Endothelial cell of umbilical vein (primary cell): ENCODE measurements at regions not wholly inside any gene's neighbourhood (a gene's known extent, or its start where the extent isn't known, plus 50 kb on each side); places are given as distances from the start of the nearest gene placed in this dataset.

Experiments
- BruUV-seq: library from RNA; stranded (reverse); fragments of 400-500 nt; replicated peaks from 2 replicates; lab custom pipeline; 2021; lab: Mats Ljungman, UMichigan
- CTCF ChIA-PET: fragments of 300-600, 350-600 bp; sonication (Branson Sonifier 250); formaldehyde crosslinking; loops from one replicate; lab custom pipeline; 2021; ENCODE audit warnings: antibody characterized with exemption, inconsistent platforms; lab: Charles Lee
- POLR2A ChIA-PET: fragments of 300-600, 350-600 bp; sonication (Branson Sonifier 250); formaldehyde crosslinking; loops from one replicate; lab custom pipeline; 2021; ENCODE audit warnings: antibody characterized with exemption, inconsistent platforms; lab: Charles Lee
- DNase-seq: peaks from one replicate; pipeline ENCODE4 v3.0.0-alpha.2; 2011; ENCODE audit warnings: low read depth, low spot score
- FAIRE-seq: peaks from 2 replicates; lab custom pipeline; 2011; peaks lifted over from hg19 to GRCh38; lab: Jason Lieb, UNC
- H2AFZ ChIP-seq: 2 replicates; pipeline ENCODE4 v1.6.0; 2012; ENCODE audit warnings: low read depth, low read length, control low read depth, inconsistent platforms
- H3K27ac ChIP-seq: 2 replicates; pipeline ENCODE4 v1.5.1; 2011; ENCODE audit warnings: low read depth, mild to moderate bottlenecking, control low read depth, low read length, moderate library complexity; ENCODE audit not compliant: insufficient read depth
- H3K27me3 ChIP-seq, 2 experiments: 2 replicates each; pipeline versions ENCODE4 v1.6.0 to v1.6.1; 2011; ENCODE audit warnings: low read length in 2 of 2, mixed read lengths in 1 of 2; ENCODE audit not compliant: control insufficient read depth in 2 of 2, insufficient read depth in 2 of 2
- H3K36me3 ChIP-seq, 2 experiments: 2 replicates in 1 of 2; 3 replicates in 1 of 2; pipeline ENCODE4 v1.5.1; 2011; ENCODE audit warnings: low read length in 2 of 2, mild to moderate bottlenecking in 1 of 2, moderate library complexity in 1 of 2; ENCODE audit not compliant: control insufficient read depth in 2 of 2, insufficient read depth in 2 of 2; ENCODE audit errors: extremely low read depth in 1 of 2
- H3K4me1 ChIP-seq: 3 replicates; pipeline ENCODE4 v1.5.1; 2011; ENCODE audit warnings: mild to moderate bottlenecking, low read length; ENCODE audit not compliant: control insufficient read depth, insufficient read depth; ENCODE audit errors: extremely low read depth
- H3K4me2 ChIP-seq: 2 replicates; pipeline ENCODE4 v1.6.1; 2011; ENCODE audit warnings: low read length, control low read depth, mixed read lengths; ENCODE audit not compliant: insufficient read depth
- H3K4me3 ChIP-seq, 3 experiments: fragments of 200-600 bp in 1 of 3; sonication (generic), shearing (Covaris generic) in 1 of 3; replicated peaks in 1 of 3; 2 replicates each; pipeline ENCODE4 v1.5.1; 2011 to 2016; ENCODE audit warnings: control low read depth in 3 of 3, low read length in 3 of 3, mild to moderate bottlenecking in 2 of 3, inconsistent platforms in 1 of 3, low read depth in 1 of 3, moderate library complexity in 1 of 3; ENCODE audit not compliant: insufficient read depth in 1 of 3
- H3K79me2 ChIP-seq: 2 replicates; pipeline ENCODE4 v1.6.0; 2012; ENCODE audit warnings: low read length, inconsistent platforms; ENCODE audit not compliant: control insufficient read depth, insufficient read depth
- H3K9ac ChIP-seq: replicated peaks from 2 replicates; pipeline ENCODE3; 2011; ENCODE audit warnings: low read length, control low read depth; ENCODE audit not compliant: insufficient read depth; ENCODE audit errors: extremely low read depth
- H3K9me1 ChIP-seq: replicated peaks from 3 replicates; pipeline ENCODE4 v1.6.0; 2011; ENCODE audit warnings: mild to moderate bottlenecking, low read length; ENCODE audit not compliant: control insufficient read depth, insufficient read depth; ENCODE audit errors: extremely low read depth
- H3K9me3 ChIP-seq: replicated peaks from 2 replicates; pipeline ENCODE4 v1.5.1; 2012; ENCODE audit warnings: low read length, inconsistent platforms; ENCODE audit not compliant: control insufficient read depth, insufficient read depth
- H4K20me1 ChIP-seq: replicated peaks from 2 replicates; pipeline ENCODE3; 2011; ENCODE audit warnings: mild to moderate bottlenecking, low read length; ENCODE audit not compliant: control insufficient read depth, insufficient read depth; ENCODE audit errors: extremely low read depth
- CTCF ChIP-seq, 2 donors: IDR thresholded peaks; 1 replicate in 1 of 2; 2 replicates in 1 of 2; pipeline ENCODE4 v1.5.1; 2011; ENCODE audit warnings: low read length in 2 of 2, mild to moderate bottlenecking in 2 of 2, moderate library complexity in 2 of 2, control low read depth in 1 of 2, inconsistent platforms in 1 of 2, low read depth in 1 of 2; ENCODE audit not compliant: insufficient read depth in 1 of 2; ENCODE audit errors: extremely low read depth in 1 of 2
- EZH2 ChIP-seq: IDR thresholded peaks from 2 replicates; pipeline ENCODE4 v1.6.1; 2012; ENCODE audit warnings: borderline replicate concordance, low read depth, mild to moderate bottlenecking, moderate library complexity, low read length, inconsistent platforms; ENCODE audit not compliant: severe bottlenecking
- FOS ChIP-seq: IDR thresholded peaks from 2 replicates; pipeline ENCODE4 v1.6.1; 2011; ENCODE audit warnings: mild to moderate bottlenecking, low read length, moderate library complexity, borderline replicate concordance; ENCODE audit not compliant: insufficient read depth
- GATA2 ChIP-seq: IDR thresholded peaks from 2 replicates; pipeline ENCODE4 v1.7.0; 2011; ENCODE audit warnings: low read depth, mild to moderate bottlenecking, moderate library complexity, mixed read lengths, low read length; ENCODE audit not compliant: insufficient read length, insufficient read depth
- JUN ChIP-seq: IDR thresholded peaks from 2 replicates; pipeline ENCODE4 v1.6.1; 2011; ENCODE audit warnings: borderline replicate concordance, low read depth; ENCODE audit not compliant: insufficient read length, insufficient read depth
- MAX ChIP-seq: IDR thresholded peaks from 2 replicates; pipeline ENCODE4 v1.6.1; 2011; ENCODE audit not compliant: insufficient read depth, insufficient read length
- MYC ChIP-seq: IDR thresholded peaks from one replicate; pipeline ENCODE4 v1.6.1; 2011; ENCODE audit warnings: mild to moderate bottlenecking, low read depth, low read length
- POLR2A ChIP-seq: IDR thresholded peaks from 2 replicates; pipeline ENCODE4 v1.6.1; 2012; ENCODE audit warnings: low read depth, mild to moderate bottlenecking, control low read depth, low read length
- POLR2AphosphoS5 ChIP-seq: IDR thresholded peaks from 2 replicates; pipeline ENCODE4 v1.6.1; 2012; ENCODE audit warnings: low read depth, mild to moderate bottlenecking, control low read depth, low read length, moderate library complexity; ENCODE audit not compliant: insufficient read depth
- dilution Hi-C: fragments of 300-500 bp; cut with MboI; formaldehyde crosslinking; loops from one replicate; pipeline ENCODE4 v1.15.0; 2019; ENCODE audit warnings: low sequenced_read_pairs; ENCODE audit not compliant: extremely low pct_ligation_motif_present
- intact Hi-C: fragments of 100-400 bp; cut with micrococcal nuclease; formaldehyde crosslinking; loops from one replicate; pipeline ENCODE4 v1.10.0; 2022

GRCh38 chr12:13546231-13546630 is 349.7 kb downstream of the EMP1 start:
- DNase-seq: no peak
- Histone ChIP-seq H3K4me1 (no peaks in the 10 kb centered on the region), H3K9me3 (no peaks in the 10 kb centered on the region), H2AFZ (no peak overlapping the region), H3K4me2 (no peak overlapping the region), H4K20me1 (no peaks in the 10 kb centered on the region), H3K27ac (no peak overlapping the region), H3K4me3 (no peak overlapping the region), H3K27me3 (no peaks in the 10 kb centered on the region), H3K9ac (no peak overlapping the region), H3K79me2 (no peaks in the 10 kb centered on the region), H3K36me3 (no peaks in the 10 kb centered on the region), H3K9me1 (no peaks in the 10 kb centered on the region)
- no peak for FAIRE-seq
- no peak for TF ChIP-seq CTCF (IDR thresholded peaks at IDR 0.05; ENCODE audit: extremely low read depth in 1 of 2, insufficient read depth in 1 of 2, low read depth in 1 of 2, low read length in 2 of 2)
- no peak for TF ChIP-seq MAX
- TF ChIP-seq JUN: no peak
- TF ChIP-seq MYC: no peak
- no peak for TF ChIP-seq POLR2AphosphoS5
- intact Hi-C loops (no loop called here), dilution Hi-C loops (no loop called here)
- BruUV-seq: no TSS peak
- ChIA-PET CTCF (interaction anchor here (5.4 kb wide), 1 partner anchor 11 kb away, joined by 53 read pairs; no protein-coding TSS in a partner anchor), POLR2A (no interaction called here)

- no peaks in the 10 kb centered on the region for H3K79me2 ChIP-seq
- H3K9me3 ChIP-seq: no peaks in the 10 kb centered on the region
- BruUV-seq: no TSS peak
- H3K9me1 ChIP-seq: no peaks in the 10 kb centered on the region
- no peak overlapping the region for H3K4me3 ChIP-seq
- H4K20me1 ChIP-seq: no peaks in the 10 kb centered on the region
- H2AFZ ChIP-seq: no peak overlapping the region
- no peaks in the 10 kb centered on the region for H3K36me3 ChIP-seq
- no peak overlapping the region for H3K27ac ChIP-seq
- no peak overlapping the region for H3K4me2 ChIP-seq
- FAIRE-seq (no peak), DNase-seq (no peak)
- H3K4me1 ChIP-seq: no peaks in the 10 kb centered on the region
- peaks cover 0 to 3% of the 10 kb centered on the region in 2 experiments for H3K27me3 ChIP-seq
- H3K9ac ChIP-seq: no peak overlapping the region
- ChIA-PET CTCF (interaction anchor here (2.2 kb wide), 1 partner anchor 283 kb away, joined by 8 read pairs; no protein-coding TSS in a partner anchor), POLR2A (no interaction called here)
- intact Hi-C loops: no loop called here
- no peak for TF ChIP-seq EZH2
- no peak for TF ChIP-seq GATA2
- TF ChIP-seq POLR2AphosphoS5: no peak
- TF ChIP-seq MAX: no peak
- no peak for TF ChIP-seq CTCF (IDR thresholded peaks at IDR 0.05; ENCODE audit: extremely low read depth in 1 of 2, insufficient read depth in 1 of 2, low read depth in 1 of 2, low read length in 2 of 2)
- no peak for TF ChIP-seq MYC
- TF ChIP-seq FOS: no peak
- no peak for TF ChIP-seq JUN
- TF ChIP-seq POLR2A: no peak
- dilution Hi-C loops: no loop called here
Observed at GRCh38 chr12:13539051-13539450, 342.5 kb downstream of the EMP1 start.
